Karpas-422 (cell line): ENCODE measurements at regions not wholly inside any gene's neighbourhood (a gene's known extent, or its start where the extent isn't known, plus 50 kb on each side); places are given as distances from the start of the nearest gene placed in this dataset.

Experiments used
- DNase-seq: peaks from one replicate; pipeline ENCODE4 v3.0.0-alpha.2; 2015
- H2AFZ ChIP-seq: fragments of 200-600 bp; sonication (generic); 2 replicates; pipeline ENCODE4 v1.6.1; 2014; ENCODE audit warnings: antibody characterized with exemption, low read length, mixed read lengths
- H3K27ac ChIP-seq: fragments of 200-600 bp; sonication (generic); 2 replicates; pipeline ENCODE4 v1.5.1; 2014; ENCODE audit warnings: mild to moderate bottlenecking, low read length, moderate library complexity
- H3K27me3 ChIP-seq: fragments of 200-600 bp; sonication (generic); 2 replicates; pipeline ENCODE4 v1.6.1; 2014; ENCODE audit warnings: low read length, mixed read lengths
- H3K36me3 ChIP-seq: fragments of 200-600 bp; sonication (generic); 2 replicates; pipeline ENCODE4 v1.6.1; 2014; ENCODE audit warnings: low read length, mixed read lengths; ENCODE audit not compliant: insufficient read depth
- H3K4me1 ChIP-seq: fragments of 200-600 bp; sonication (generic); 2 replicates; pipeline ENCODE4 v1.6.1; 2014; ENCODE audit warnings: mild to moderate bottlenecking, low read length, mixed read lengths
- H3K4me2 ChIP-seq: fragments of 200-600 bp; sonication (generic); 2 replicates; pipeline ENCODE4 v1.6.1; 2014; ENCODE audit warnings: low read length, low read depth, mild to moderate bottlenecking; ENCODE audit not compliant: poor library complexity, severe bottlenecking
- H3K4me3 ChIP-seq: fragments of 200-600 bp; sonication (generic); 2 replicates; pipeline ENCODE4 v1.5.1; 2014; ENCODE audit warnings: mild to moderate bottlenecking, antibody characterized with exemption, low read length, mixed read lengths
- H3K79me2 ChIP-seq: fragments of 200-600 bp; sonication (generic); 2 replicates; pipeline ENCODE4 v1.6.1; 2014; ENCODE audit warnings: mild to moderate bottlenecking, low read length, mixed read lengths
- H3K9ac ChIP-seq: fragments of 200-600 bp; sonication (generic); 2 replicates; pipeline ENCODE4 v1.6.0; 2014; ENCODE audit warnings: low read length
- H3K9me2 ChIP-seq: fragments of 200-600 bp; sonication (generic), shearing (Covaris generic); replicated peaks from 2 replicates; pipeline ENCODE4 v1.6.0; 2014; ENCODE audit warnings: mild to moderate bottlenecking, low read length, moderate library complexity; ENCODE audit not compliant: insufficient read depth
- H3K9me3 ChIP-seq: fragments of 300-700, 200-600 bp; sonication (generic); 2 replicates; pipeline ENCODE4 v1.6.1; 2014; ENCODE audit warnings: low read length, mixed read lengths
- H4K20me1 ChIP-seq: fragments of 200-600 bp; sonication (generic); 2 replicates; pipeline ENCODE4 v1.6.1; 2014; ENCODE audit warnings: mild to moderate bottlenecking, antibody characterized with exemption, low read length, low read depth; ENCODE audit not compliant: insufficient read depth

DNA sequence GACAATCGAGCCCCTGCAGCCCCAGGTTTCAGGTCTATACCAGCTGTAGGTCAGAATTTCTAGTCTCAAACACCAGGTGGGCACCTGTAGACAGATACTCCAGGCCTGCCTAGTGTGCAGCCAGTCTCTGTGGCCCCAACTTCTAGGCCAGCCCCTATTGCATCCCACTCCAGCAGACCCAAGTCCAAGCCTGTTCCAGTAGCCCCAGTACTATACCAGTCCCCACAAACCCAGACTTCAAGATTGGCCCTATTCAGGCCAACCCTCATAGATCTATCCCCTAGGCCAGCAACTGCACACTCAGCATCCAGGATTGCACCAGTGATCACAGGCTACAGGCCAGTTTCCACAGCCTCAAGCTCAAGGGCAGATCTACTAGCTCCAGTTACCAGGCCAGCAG is 344.0 kb downstream of the PYDC2 start:
- no peaks in the 10 kb centered on the region for H3K4me1 ChIP-seq
- no peaks in the 10 kb centered on the region for H3K27me3 ChIP-seq
- no peak overlapping the region for H3K27ac ChIP-seq
- H3K9ac ChIP-seq, result no peak overlapping the region
- peaks cover 40% of the 10 kb centered on the region for H3K9me3 ChIP-seq
- no peak overlapping the region for H2AFZ ChIP-seq
- H3K36me3 ChIP-seq, result no peaks in the 10 kb centered on the region
- no peak overlapping the region for H3K4me3 ChIP-seq
- no peaks in the 10 kb centered on the region for H3K9me2 ChIP-seq
- no peaks in the 10 kb centered on the region for H3K79me2 ChIP-seq
- no peaks in the 10 kb centered on the region for H4K20me1 ChIP-seq
- no peak for DNase-seq
- no peak overlapping the region for H3K4me2 ChIP-seq

DNA sequence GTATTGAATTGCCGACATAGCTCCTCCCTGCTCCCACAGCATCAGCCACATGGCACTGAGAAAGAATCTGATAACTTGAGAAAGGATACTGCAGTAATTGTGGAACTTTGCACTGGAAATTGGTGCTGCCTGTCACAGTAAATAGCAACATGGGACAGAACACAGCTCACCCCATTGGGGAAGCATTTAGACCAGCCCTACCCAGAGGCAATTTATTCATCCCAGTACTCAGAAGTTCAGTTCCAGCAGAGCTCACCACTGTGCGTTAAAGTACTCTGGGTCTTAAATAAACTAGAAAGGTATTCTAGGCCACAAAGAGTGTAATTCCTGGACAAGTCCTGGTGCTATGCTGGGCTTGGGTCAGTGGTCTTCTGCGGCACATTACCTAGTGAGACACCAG is 347.1 kb downstream of the PYDC2 start:
- Histone ChIP-seq H3K79me2 (no peaks in the 10 kb centered on the region), H4K20me1 (no peaks in the 10 kb centered on the region), H3K27ac (no peak overlapping the region), H3K9me2 (no peaks in the 10 kb centered on the region), H3K4me3 (no peak overlapping the region), H3K4me1 (no peaks in the 10 kb centered on the region), H3K27me3 (no peaks in the 10 kb centered on the region), H2AFZ (no peak overlapping the region), H3K36me3 (no peaks in the 10 kb centered on the region), H3K9ac (no peak overlapping the region), H3K9me3 (peaks cover 30% of the 10 kb centered on the region), H3K4me2 (no peak overlapping the region)
- DNase-seq, result no peak

DNA sequence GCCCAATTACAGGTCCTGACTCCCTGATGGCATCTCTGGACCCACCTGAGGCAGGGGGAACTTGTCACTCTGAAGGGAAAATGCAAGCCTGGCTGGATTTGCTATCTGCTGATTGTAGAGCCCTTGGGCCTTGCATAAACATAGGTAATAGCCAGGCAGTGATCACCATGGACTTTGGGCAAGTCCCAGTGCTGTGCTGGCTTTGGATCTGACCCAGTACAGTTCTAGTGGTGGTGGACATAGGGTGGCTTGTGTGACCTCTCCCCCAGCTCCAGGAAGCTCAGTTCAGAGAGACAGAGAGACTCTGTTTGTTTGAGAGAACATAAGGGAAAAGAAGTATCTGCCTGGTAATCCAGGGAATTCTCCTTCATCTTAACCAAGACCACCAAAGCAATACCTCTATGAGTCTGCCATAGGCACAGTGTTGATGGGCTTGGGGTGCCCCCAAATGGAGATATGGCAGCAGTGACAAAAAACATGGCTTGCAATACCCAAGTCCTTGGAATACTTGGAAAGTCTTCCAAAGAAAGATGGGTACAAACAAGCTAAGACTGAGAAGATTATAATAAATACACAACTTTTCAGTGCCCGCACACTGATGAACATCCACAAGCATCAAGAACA is 348.5 kb downstream of the PYDC2 start:
- no peaks in the 10 kb centered on the region for H4K20me1 ChIP-seq
- no peak overlapping the region for H3K4me3 ChIP-seq
- H3K4me2 ChIP-seq, result no peak overlapping the region
- H3K36me3 ChIP-seq, result no peaks in the 10 kb centered on the region
- H3K79me2 ChIP-seq, result no peaks in the 10 kb centered on the region
- no peaks in the 10 kb centered on the region for H3K4me1 ChIP-seq
- H3K9me3 ChIP-seq, result peaks cover 31% of the 10 kb centered on the region
- DNase-seq, result no peak
- no peaks in the 10 kb centered on the region for H3K27me3 ChIP-seq
- no peak overlapping the region for H3K9ac ChIP-seq
- no peak overlapping the region for H3K27ac ChIP-seq
- no peaks in the 10 kb centered on the region for H3K9me2 ChIP-seq
- H2AFZ ChIP-seq, result no peak overlapping the region

DNA sequence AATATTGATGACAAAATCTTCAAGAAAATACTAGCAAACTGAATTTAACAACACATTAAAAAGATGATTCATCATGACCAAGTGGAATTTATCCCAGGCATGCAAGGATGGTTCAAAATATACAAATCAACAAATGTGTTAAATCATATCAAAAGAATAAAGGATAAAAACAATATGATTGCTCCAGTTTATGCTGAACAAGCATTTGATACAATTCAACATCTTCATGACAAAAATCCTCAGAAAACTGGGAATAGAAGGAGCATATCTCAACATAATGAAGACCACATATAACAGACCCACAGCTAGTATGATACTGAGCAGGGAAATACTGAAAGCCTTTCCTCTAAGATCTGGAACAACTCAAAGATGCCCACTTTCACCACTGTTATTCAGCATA is 352.3 kb downstream of the PYDC2 start:
- Histone ChIP-seq H3K27ac (no peak overlapping the region), H3K4me1 (no peaks in the 10 kb centered on the region), H4K20me1 (no peaks in the 10 kb centered on the region), H3K4me2 (no peak overlapping the region), H3K9me3 (peaks cover 25% of the 10 kb centered on the region), H3K9me2 (no peaks in the 10 kb centered on the region), H3K9ac (no peak overlapping the region), H3K27me3 (no peaks in the 10 kb centered on the region), H3K36me3 (no peaks in the 10 kb centered on the region), H3K4me3 (no peak overlapping the region), H2AFZ (no peak overlapping the region), H3K79me2 (no peaks in the 10 kb centered on the region)
- no peak for DNase-seq

DNA sequence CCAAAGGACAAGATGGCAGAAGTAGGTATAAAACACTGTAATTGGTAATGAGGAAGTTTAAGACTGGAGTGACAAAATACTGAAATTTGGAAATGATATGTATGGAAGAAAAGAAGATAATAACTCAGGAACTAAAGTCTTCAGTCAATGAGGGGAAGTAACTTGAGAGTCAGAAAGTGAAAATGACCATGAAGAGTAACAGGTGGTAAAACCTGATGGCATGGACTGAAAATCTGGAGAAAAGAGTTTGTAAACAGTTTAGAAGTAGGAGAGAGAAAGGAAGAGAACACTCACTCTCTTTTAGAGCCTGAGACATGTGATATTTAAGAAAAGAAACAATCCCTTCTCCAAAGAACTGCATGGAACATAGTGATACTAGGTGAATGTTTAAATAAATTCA is 387.9 kb downstream of the PYDC2 start:
- DNase-seq, result no peak
- no peaks in the 10 kb centered on the region for H3K27me3 ChIP-seq
- no peaks in the 10 kb centered on the region for H3K79me2 ChIP-seq
- no peak overlapping the region for H3K4me2 ChIP-seq
- no peak overlapping the region for H3K9ac ChIP-seq
- H4K20me1 ChIP-seq, result no peaks in the 10 kb centered on the region
- no peaks in the 10 kb centered on the region for H3K4me1 ChIP-seq
- no peaks in the 10 kb centered on the region for H3K9me3 ChIP-seq
- H3K27ac ChIP-seq, result no peak overlapping the region
- no peak overlapping the region for H3K4me3 ChIP-seq
- no peaks in the 10 kb centered on the region; the same call in 1 of the 2 replicates for H3K9me2 ChIP-seq
- H3K36me3 ChIP-seq, result no peaks in the 10 kb centered on the region
- no peak overlapping the region for H2AFZ ChIP-seq

DNA sequence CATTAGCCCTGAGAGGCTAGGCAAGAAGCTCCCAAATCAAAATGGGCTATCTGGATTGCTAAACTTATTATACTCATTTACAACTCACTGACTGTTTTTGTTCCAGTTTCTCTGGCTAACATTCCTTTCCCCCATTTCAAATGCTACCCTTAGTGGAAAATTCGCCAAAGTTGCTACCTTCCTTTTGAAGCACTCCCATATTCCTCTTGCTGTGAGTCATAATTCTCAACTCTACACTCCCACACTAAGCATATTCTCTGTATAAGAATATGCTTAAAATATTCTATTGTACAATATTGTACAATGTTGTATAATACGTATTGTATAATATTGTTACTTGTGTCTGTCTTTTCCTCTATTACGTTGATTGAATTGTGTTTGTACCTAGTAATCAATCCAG is 398.6 kb downstream of the PYDC2 start:
- H3K36me3 ChIP-seq, result no peaks in the 10 kb centered on the region
- no peak overlapping the region for H3K4me2 ChIP-seq
- H3K4me1 ChIP-seq, result no peaks in the 10 kb centered on the region
- H3K27me3 ChIP-seq, result no peaks in the 10 kb centered on the region
- DNase-seq, result no peak
- H2AFZ ChIP-seq, result no peak overlapping the region
- no peak overlapping the region for H3K27ac ChIP-seq
- H3K9me3 ChIP-seq, result no peaks in the 10 kb centered on the region
- H3K79me2 ChIP-seq, result no peaks in the 10 kb centered on the region
- no peaks in the 10 kb centered on the region for H4K20me1 ChIP-seq
- H3K9me2 ChIP-seq, result no peaks in the 10 kb centered on the region
- H3K4me3 ChIP-seq, result no peak overlapping the region
- no peak overlapping the region for H3K9ac ChIP-seq

DNA sequence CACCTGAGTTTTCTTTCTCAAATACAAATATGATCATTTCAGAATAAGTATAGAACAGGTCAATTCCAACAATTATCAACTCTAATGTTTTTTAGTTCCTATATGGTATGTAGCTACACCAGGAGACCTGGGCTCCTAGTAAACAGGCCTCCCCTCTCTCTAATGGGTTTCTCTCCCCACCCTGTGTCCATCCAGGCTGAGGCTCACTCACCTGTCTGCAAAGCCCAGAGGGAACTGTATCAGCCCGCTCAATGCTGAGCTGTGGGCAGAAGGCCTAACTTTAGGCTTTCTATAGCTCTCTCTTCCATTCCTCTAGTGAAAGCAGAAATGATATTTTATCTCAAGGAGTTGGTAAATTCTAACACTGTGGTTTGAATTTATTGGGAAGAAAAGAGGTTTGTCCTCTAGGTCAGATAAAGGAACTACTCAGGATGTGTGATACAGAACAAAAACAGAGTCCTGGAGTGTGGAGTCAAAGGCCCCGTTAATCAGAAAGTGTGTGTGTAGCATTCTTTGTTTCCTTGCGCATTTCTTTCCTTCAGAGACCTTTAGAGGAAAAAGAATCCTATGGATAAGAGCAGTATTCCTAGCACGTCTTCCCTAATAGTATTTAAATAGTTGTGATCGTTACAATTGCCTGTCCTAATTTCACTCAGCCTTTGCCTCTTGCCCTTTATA is 408.9 kb downstream of the PYDC2 start:
- DNase-seq, result no peak
- Histone ChIP-seq H3K36me3 (no peaks in the 10 kb centered on the region), H3K27me3 (no peaks in the 10 kb centered on the region), H3K4me2 (no peak overlapping the region), H3K9ac (no peak overlapping the region), H2AFZ (no peak overlapping the region), H3K27ac (no peak overlapping the region), H3K9me3 (peaks cover 4% of the 10 kb centered on the region), H4K20me1 (no peaks in the 10 kb centered on the region), H3K4me1 (no peaks in the 10 kb centered on the region), H3K9me2 (peaks cover 2% of the 10 kb centered on the region; the same call in 1 of the 2 replicates), H3K79me2 (no peaks in the 10 kb centered on the region), H3K4me3 (no peak overlapping the region)

DNA sequence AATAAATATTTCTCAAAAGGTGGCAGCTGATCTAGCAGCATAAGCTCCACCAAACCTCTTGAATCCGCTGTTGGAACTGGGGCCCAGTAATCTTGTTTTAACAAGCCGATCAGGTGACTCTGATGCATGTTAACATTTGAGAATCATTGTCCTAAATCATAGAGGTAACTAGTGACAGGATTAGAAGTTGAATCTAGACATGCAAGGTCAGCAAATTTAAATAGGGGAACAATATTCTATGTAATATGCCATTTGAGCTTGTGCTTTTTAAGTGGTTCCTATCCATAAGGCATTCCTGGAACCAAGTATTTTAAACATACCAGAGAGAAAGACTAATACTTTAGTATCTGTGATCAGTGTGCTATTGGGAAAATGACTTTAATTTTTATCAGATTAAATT is 412.8 kb downstream of the PYDC2 start:
- H3K9ac ChIP-seq, result no peak overlapping the region
- no peak overlapping the region for H3K4me3 ChIP-seq
- H3K4me2 ChIP-seq, result no peak overlapping the region
- no peaks in the 10 kb centered on the region; the same call in 1 of the 2 replicates for H3K9me2 ChIP-seq
- no peaks in the 10 kb centered on the region for H3K4me1 ChIP-seq
- no peaks in the 10 kb centered on the region for H3K9me3 ChIP-seq
- H3K36me3 ChIP-seq, result no peaks in the 10 kb centered on the region
- no peaks in the 10 kb centered on the region for H4K20me1 ChIP-seq
- H3K27me3 ChIP-seq, result no peaks in the 10 kb centered on the region
- DNase-seq, result no peak
- no peaks in the 10 kb centered on the region for H3K79me2 ChIP-seq
- no peak overlapping the region for H3K27ac ChIP-seq
- H2AFZ ChIP-seq, result no peak overlapping the region
